CD4-positive, alpha-beta memory T cell (primary cell): ENCODE measurements at regions not wholly inside any gene's neighbourhood (a gene's known extent, or its start where the extent isn't known, plus 50 kb on each side); places are given as distances from the start of the nearest gene placed in this dataset.
"Not testable (repeated sequence)": the region's sequence is repeated elsewhere in the genome, so short reads cannot be mapped to it uniquely, and the experiment has no call there.

ENCODE experiments used
- CTCF ChIA-PET: fragments of 350-600 bp; sonication (Branson Sonifier 250); formaldehyde crosslinking; loops from one replicate; lab custom pipeline; 2021; ENCODE audit warnings: inconsistent platforms; ENCODE audit not compliant: partially characterized antibody; lab: Charles Lee
- POLR2A ChIA-PET: fragments of 350-600 bp; sonication (Branson Sonifier 250); formaldehyde crosslinking; loops from one replicate; lab custom pipeline; 2021; ENCODE audit not compliant: partially characterized antibody; lab: Charles Lee
- DNase-seq, 5 donors: peaks; one replicate each; pipeline versions ENCODE4 v3.0.0 to v3.0.0-alpha.2; 2020 to 2022; ENCODE audit warnings: mixed read lengths in 1 of 5
- H3K27ac ChIP-seq: one replicate; pipeline ENCODE4 v1.7.0; 2013; ENCODE audit warnings: low read depth, low read length
- H3K27me3 ChIP-seq: 2 replicates; pipeline ENCODE4 v1.7.0; 2013; ENCODE audit warnings: mild to moderate bottlenecking, low read length, moderate library complexity; ENCODE audit not compliant: insufficient read depth
- H3K36me3 ChIP-seq: 2 replicates; pipeline ENCODE4 v1.7.0; 2013; ENCODE audit warnings: mild to moderate bottlenecking, low read length, moderate library complexity; ENCODE audit not compliant: insufficient read depth
- H3K4me1 ChIP-seq: 2 replicates; pipeline ENCODE4 v1.7.0; 2013; ENCODE audit warnings: mild to moderate bottlenecking, low read length, moderate library complexity; ENCODE audit not compliant: insufficient read depth
- H3K4me3 ChIP-seq, 2 donors: one replicate each; pipeline ENCODE4 v1.7.0; 2013; ENCODE audit warnings: low read length in 2 of 2, mild to moderate bottlenecking in 1 of 2
- H3K9me3 ChIP-seq, 2 donors: one replicate each; pipeline ENCODE4 v1.7.0; 2013; ENCODE audit warnings: low read length in 2 of 2, control low read depth in 1 of 2; ENCODE audit not compliant: control insufficient read depth in 1 of 2
- H3K27ac Mint-ChIP-seq, 7 donors: one replicate each; pipeline ENCODE4 v1.8.0; 2020 to 2021; ENCODE audit warnings: mixed read lengths in 7 of 7, mild to moderate bottlenecking in 6 of 7, inconsistent platforms in 3 of 7, moderate library complexity in 3 of 7
- H3K27me3 Mint-ChIP-seq, 2 donors: one replicate each; pipeline ENCODE4 v1.8.0; 2020 to 2021; ENCODE audit warnings: mixed read lengths in 2 of 2
- H3K36me3 Mint-ChIP-seq, 2 donors: one replicate each; pipeline ENCODE4 v1.8.0; 2020 to 2021; ENCODE audit warnings: mixed read lengths in 2 of 2, inconsistent platforms in 1 of 2, mild to moderate bottlenecking in 1 of 2
- H3K4me1 Mint-ChIP-seq, 4 donors: one replicate each; pipeline ENCODE4 v1.8.0; 2020 to 2021; ENCODE audit warnings: mixed read lengths in 4 of 4, mild to moderate bottlenecking in 1 of 4
- H3K4me3 Mint-ChIP-seq, 8 donors: one replicate each; pipeline ENCODE4 v1.8.0; 2020 to 2021; ENCODE audit warnings: mixed read lengths in 8 of 8, mild to moderate bottlenecking in 7 of 8, moderate library complexity in 6 of 8, inconsistent platforms in 3 of 8
- H3K9me3 Mint-ChIP-seq, 8 donors: one replicate each; pipeline ENCODE4 v1.8.0; 2020 to 2021; ENCODE audit warnings: mixed read lengths in 8 of 8, mild to moderate bottlenecking in 5 of 8, inconsistent platforms in 3 of 8, moderate library complexity in 1 of 8
- intact Hi-C: fragments of 100-400 bp; cut with micrococcal nuclease; formaldehyde crosslinking; loops from one replicate; pipeline ENCODE4 v1.15.1; 2023

- no peak overlapping the region for H3K4me3 Mint-ChIP-seq
- Histone ChIP-seq H3K36me3 (no peaks in the 10 kb centered on the region), H3K4me3 (no peak overlapping the region), H3K27ac (no peak overlapping the region), H3K4me1 (no peaks in the 10 kb centered on the region), H3K9me3 (peaks cover 0 to 4% of the 10 kb centered on the region in 2 donors), H3K27me3 (no peaks in the 10 kb centered on the region)
- H3K4me1 Mint-ChIP-seq: no peaks in the 10 kb centered on the region
- ChIA-PET CTCF (no interaction called here), POLR2A (no interaction called here)
- no peaks in the 10 kb centered on the region for H3K36me3 Mint-ChIP-seq
- intact Hi-C loops: no loop called here
- no peaks in the 10 kb centered on the region for H3K27me3 Mint-ChIP-seq
- peaks cover 0 to 32% (median 20%) of the 10 kb centered on the region in 8 donors for H3K9me3 Mint-ChIP-seq
- no peak for DNase-seq
- H3K27ac Mint-ChIP-seq: no peak overlapping the region
Measured at GRCh38 chr12:61282790-61283575, 977.2 kb upstream of the USP15 start.

GRCh38 chr12:61290473-61290872 is 969.7 kb upstream of the USP15 start:
- intact Hi-C loops: no loop called here
- CTCF ChIA-PET: no interaction called here
- Histone ChIP-seq H3K9me3 (peaks cover 0 to 4% of the 10 kb centered on the region in 2 donors), H3K36me3 (no peaks in the 10 kb centered on the region), H3K27me3 (no peaks in the 10 kb centered on the region), H3K4me1 (no peaks in the 10 kb centered on the region), H3K4me3 (no peak overlapping the region), H3K27ac (no peak overlapping the region)
- H3K27me3 Mint-ChIP-seq: no peaks in the 10 kb centered on the region
- H3K4me3 Mint-ChIP-seq: no peak overlapping the region
- peaks cover 3 to 42% (median 34%) of the 10 kb centered on the region in 8 donors for H3K9me3 Mint-ChIP-seq
- H3K4me1 Mint-ChIP-seq: no peaks in the 10 kb centered on the region
- no peak overlapping the region for H3K27ac Mint-ChIP-seq
- DNase-seq: no peak
- H3K36me3 Mint-ChIP-seq: no peaks in the 10 kb centered on the region
- POLR2A ChIA-PET: no interaction called here

GRCh38 chr12:61291647-61292046 is 968.6 kb upstream of the USP15 start:
- Histone ChIP-seq H3K4me3 (no peak overlapping the region), H3K36me3 (no peaks in the 10 kb centered on the region), H3K27me3 (no peaks in the 10 kb centered on the region), H3K9me3 (peaks cover 0 to 4% of the 10 kb centered on the region in 2 donors), H3K4me1 (no peaks in the 10 kb centered on the region), H3K27ac (no peak overlapping the region)
- H3K4me3 Mint-ChIP-seq: no peak overlapping the region
- ChIA-PET POLR2A (no interaction called here), CTCF (no interaction called here)
- no peak for DNase-seq
- no peaks in the 10 kb centered on the region for H3K4me1 Mint-ChIP-seq
- intact Hi-C loops: no loop called here
- H3K27ac Mint-ChIP-seq: no peak overlapping the region
- no peaks in the 10 kb centered on the region for H3K36me3 Mint-ChIP-seq
- H3K27me3 Mint-ChIP-seq: no peaks in the 10 kb centered on the region
- H3K9me3 Mint-ChIP-seq: peaks cover 4 to 35% (median 30%) of the 10 kb centered on the region in 8 donors

- peaks cover 2 to 22% (median 17%) of the 10 kb centered on the region in 8 donors for H3K9me3 Mint-ChIP-seq
- H3K4me3 Mint-ChIP-seq, intact Hi-C loops, H3K27me3 ChIP-seq, H3K36me3 Mint-ChIP-seq, POLR2A ChIA-PET, H3K27me3 Mint-ChIP-seq, H3K36me3 ChIP-seq, CTCF ChIA-PET, H3K4me1 ChIP-seq, H3K4me1 Mint-ChIP-seq, H3K4me3 ChIP-seq, H3K27ac Mint-ChIP-seq, DNase-seq, H3K9me3 ChIP-seq, H3K27ac ChIP-seq: not testable (repeated sequence)
Measured at GRCh38 chr12:61294011-61294410, 966.2 kb upstream of the USP15 start.

- peaks cover 0 to 7% (median 2%) of the 10 kb centered on the region in 8 donors for H3K9me3 Mint-ChIP-seq
- H3K4me3 Mint-ChIP-seq: no peak overlapping the region
- intact Hi-C loops: no loop called here
- H3K9me3 ChIP-seq: no peaks in the 10 kb centered on the region
- no peaks in the 10 kb centered on the region for H3K36me3 ChIP-seq
- H3K36me3 Mint-ChIP-seq: no peaks in the 10 kb centered on the region
- POLR2A ChIA-PET: no interaction called here
- no peaks in the 10 kb centered on the region for H3K27me3 Mint-ChIP-seq
- H3K27ac ChIP-seq: no peak overlapping the region
- no peak for DNase-seq
- H3K27ac Mint-ChIP-seq: no peak overlapping the region
- no peaks in the 10 kb centered on the region for H3K4me1 ChIP-seq
- H3K4me1 Mint-ChIP-seq: no peaks in the 10 kb centered on the region
- no peak overlapping the region for H3K4me3 ChIP-seq
- H3K27me3 ChIP-seq: no peaks in the 10 kb centered on the region
- CTCF ChIA-PET: interaction anchor here (0.6 kb wide), 1 partner anchor 15 kb away, joined by 3 read pairs; no protein-coding TSS in a partner anchor
Measured at GRCh38 chr12:61301817-61302216, 958.4 kb upstream of the USP15 start.

GRCh38 chr12:61302282-61302681 is 957.9 kb upstream of the USP15 start:
- no peak overlapping the region for H3K27ac ChIP-seq
- intact Hi-C loops: no loop called here
- POLR2A ChIA-PET: no interaction called here

GRCh38 chr12:61308220-61308619 is 952.0 kb upstream of the USP15 start:
- H3K4me1 ChIP-seq: no peaks in the 10 kb centered on the region
- Mint-ChIP-seq H3K4me3 (no peak overlapping the region), H3K9me3 (peaks cover 0 to 7% (median 2%) of the 10 kb centered on the region in 8 donors), H3K4me1 (no peaks in the 10 kb centered on the region), H3K27ac (no peak overlapping the region), H3K27me3 (no peaks in the 10 kb centered on the region), H3K36me3 (no peaks in the 10 kb centered on the region)
- no peaks in the 10 kb centered on the region for H3K9me3 ChIP-seq
- H3K36me3 ChIP-seq: no peaks in the 10 kb centered on the region
- no peaks in the 10 kb centered on the region for H3K27me3 ChIP-seq
- no peak overlapping the region for H3K4me3 ChIP-seq
- ChIA-PET POLR2A (no interaction called here), CTCF (no interaction called here)
- intact Hi-C loops: no loop called here
- H3K27ac ChIP-seq: no peak overlapping the region
- DNase-seq: no peak

More at GRCh38 chr12:61302282-61302681, 957.9 kb upstream of the USP15 start:
- Histone ChIP-seq H3K36me3 (no peaks in the 10 kb centered on the region), H3K27me3 (no peaks in the 10 kb centered on the region), H3K4me1 (no peaks in the 10 kb centered on the region), H3K9me3 (no peaks in the 10 kb centered on the region), H3K4me3 (no peak overlapping the region)
- DNase-seq: no peak
- CTCF ChIA-PET: interaction anchor here (0.6 kb wide), 1 partner anchor 15 kb away, joined by 3 read pairs; no protein-coding TSS in a partner anchor
- Mint-ChIP-seq H3K4me3 (no peak overlapping the region), H3K27me3 (no peaks in the 10 kb centered on the region), H3K9me3 (peaks cover 0 to 7% (median 2%) of the 10 kb centered on the region in 8 donors), H3K4me1 (no peaks in the 10 kb centered on the region), H3K27ac (no peak overlapping the region), H3K36me3 (no peaks in the 10 kb centered on the region)
